ENCODE measurements at regions not wholly inside any gene's neighbourhood (a gene's known extent, or its start where the extent isn't known, plus 50 kb on each side); places are given as distances from the start of the nearest gene placed in this dataset.

DNA sequence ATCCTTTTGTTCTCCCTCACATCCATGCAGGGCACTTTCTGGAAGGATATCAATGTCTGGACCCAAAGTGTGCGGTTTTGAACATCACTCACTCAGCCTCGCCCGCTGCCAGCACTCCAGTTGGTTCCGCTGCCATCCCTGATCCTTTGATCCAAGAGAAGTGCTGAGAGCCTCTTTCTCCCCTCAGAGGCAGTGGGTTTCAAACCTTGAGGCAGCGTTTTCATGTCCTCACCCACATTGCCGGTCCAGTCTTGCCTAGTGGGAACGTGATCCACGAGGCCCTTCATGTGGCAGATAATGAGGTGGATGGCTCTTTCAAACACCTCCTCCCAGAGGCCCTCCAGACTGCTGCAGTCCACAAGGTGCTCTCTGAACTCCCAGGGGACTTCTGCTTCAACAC lies 122.2 kb downstream of the ACTL8 start:
- Histone ChIP-seq H3K27ac (no peak overlapping the region), H3K4me3 (no peak overlapping the region)

DNA sequence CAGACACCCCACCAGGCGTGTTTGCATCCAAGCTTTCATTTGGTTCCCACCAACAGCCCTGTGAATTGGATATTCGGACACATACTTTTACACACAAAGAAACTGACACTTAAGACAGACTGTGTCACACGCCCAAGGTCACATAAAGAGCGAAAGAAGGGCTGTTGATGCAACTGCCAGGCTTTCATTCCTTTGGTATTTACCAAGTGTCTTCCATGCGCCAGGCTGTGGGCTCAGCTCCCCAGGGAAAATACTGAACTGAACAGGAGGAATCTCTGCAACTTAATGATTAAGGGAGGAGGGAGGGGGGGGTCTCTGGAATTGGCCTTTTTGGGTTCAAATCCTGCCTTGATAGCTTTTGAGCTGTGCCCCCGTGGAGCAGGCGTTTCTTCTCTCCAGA lies 122.8 kb downstream of the ACTL8 start:
- no peak overlapping the region for H3K4me3 ChIP-seq
- H3K27ac ChIP-seq = no peak overlapping the region

DNA sequence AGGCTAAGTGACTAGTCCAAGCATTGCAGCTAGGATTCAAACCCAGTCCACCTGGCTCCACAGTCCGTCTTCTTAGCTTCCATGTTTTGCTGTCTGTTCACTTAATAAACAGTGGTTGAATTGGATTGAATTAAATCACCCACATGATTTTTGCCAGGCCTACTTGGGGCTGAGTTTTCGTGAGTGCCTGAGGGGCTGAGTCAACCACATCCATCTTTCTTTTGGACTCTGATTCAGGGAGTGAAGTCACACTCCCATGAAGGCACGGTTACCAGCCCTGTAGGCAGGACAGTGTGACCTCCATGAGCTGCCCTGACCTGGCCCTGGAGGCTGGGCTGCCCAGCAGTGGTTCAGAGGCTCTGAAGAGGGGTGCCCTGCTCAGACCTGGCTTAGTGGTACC lies 123.7 kb downstream of the ACTL8 start:
- Histone ChIP-seq H3K4me3 (no peak overlapping the region), H3K27ac (peak overlapping the region in 1 of 21 experiments; percentile 2)

DNA sequence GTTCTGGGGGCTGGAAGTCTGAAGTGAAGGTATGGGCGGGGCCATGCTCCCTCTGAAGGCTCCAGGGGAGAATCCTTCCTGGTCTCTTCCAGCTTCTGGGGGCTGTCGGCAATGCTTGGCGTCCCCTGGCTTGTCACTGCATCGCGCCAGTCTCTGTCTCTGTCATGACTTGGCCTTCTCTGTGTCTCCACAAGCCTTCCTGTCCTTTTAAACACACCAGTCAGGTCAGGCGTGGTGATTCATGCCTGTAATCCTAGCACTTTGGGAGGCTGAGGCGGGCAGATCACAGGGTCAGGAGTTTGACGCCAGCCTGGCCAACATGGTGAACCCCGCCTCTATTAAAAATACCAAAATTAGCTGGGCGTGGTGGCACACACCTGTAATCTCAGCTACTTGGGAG lies 125.3 kb downstream of the ACTL8 start:
- Histone ChIP-seq H3K4me3 (no peak overlapping the region), H3K27ac (no peak overlapping the region)

DNA sequence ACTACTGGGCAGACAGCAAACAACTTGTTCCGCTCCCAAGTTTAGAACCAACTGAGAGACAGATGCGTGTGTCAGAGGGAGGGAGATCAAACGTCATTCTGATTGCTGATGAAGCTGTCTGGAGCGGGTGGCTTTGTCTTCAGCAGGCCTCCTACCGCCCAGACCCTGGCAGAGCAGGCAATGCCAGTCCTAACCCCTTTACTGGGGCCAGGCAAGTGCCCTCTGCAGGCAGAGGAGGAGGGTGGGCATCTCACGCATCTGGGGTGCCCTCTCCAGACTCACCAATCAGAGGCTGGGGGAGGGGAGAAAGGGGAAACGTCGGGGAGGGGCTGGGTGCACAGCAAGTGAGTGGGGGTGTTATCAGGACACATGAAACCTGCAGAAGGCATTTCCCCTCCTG lies 126.6 kb downstream of the ACTL8 start:
- Histone ChIP-seq H3K27ac (no peak overlapping the region), H3K4me3 (no peak overlapping the region)

GRCh38 chr1:17883136-17883535 lies 128.0 kb downstream of the ACTL8 start:
- Histone ChIP-seq H3K4me3 (no peak overlapping the region), H3K27ac (no peak overlapping the region)

- H3K4me3 ChIP-seq = no peak overlapping the region
- H3K27ac ChIP-seq = no peak overlapping the region
Observed at GRCh38 chr1:17883662-17884395, 128.7 kb downstream of the ACTL8 start.

DNA sequence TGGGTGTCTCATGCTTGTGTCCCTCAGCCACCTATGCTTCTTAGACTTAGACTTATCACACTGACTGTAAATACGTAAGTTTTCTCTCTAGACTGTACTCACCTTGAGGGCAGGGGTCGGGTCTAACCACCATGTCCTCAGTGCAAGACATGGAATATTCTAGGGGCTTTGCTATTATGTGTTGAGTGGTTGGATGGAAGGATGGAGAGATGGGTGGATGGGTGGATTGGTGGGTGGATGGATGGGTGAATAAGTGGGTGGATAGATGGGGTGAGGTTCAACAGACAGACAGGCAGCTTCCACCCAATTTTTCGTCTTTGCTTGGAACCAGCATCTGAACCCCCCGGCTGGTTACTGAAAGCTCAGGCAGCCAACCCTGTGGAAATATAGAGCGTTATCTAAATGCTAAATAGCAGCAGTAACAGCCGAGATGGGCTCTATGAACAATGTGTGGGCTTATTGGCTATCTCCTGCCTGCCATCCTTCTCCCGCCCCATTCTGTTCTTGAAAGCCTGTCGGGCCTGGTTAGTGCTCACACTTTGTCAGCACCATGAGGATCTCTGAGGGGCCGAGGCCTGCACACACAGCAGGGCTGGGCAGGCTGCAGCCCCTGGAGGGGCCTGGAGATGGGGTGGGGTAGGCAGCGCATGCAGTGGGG lies 130.7 kb downstream of the ACTL8 start:
- no peak overlapping the region for H3K27ac ChIP-seq
- H3K4me3 ChIP-seq = no peak overlapping the region

DNA sequence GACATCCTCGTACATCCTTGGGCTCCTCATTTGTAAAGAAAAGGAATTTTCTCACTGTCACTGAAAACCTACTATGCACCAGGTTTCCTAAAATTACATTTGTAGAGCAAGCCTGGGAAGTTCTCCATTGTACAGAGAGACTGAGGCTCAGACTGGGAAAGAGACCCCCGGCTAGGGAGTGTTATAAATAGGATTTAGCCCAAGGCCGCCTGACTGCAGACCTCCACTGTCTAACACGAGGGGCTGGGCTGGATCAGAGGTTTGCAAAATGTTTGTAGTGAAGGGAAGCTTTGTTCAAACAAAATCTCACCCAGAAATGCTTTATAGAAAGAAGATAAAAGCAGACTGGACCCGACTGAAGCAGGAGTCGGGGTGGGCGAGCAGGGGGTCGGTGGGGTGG lies 131.3 kb downstream of the ACTL8 start:
- Histone ChIP-seq H3K27ac (no peak overlapping the region), H3K4me3 (no peak overlapping the region)

- Histone ChIP-seq H3K4me3 (no peak overlapping the region), H3K27ac (no peak overlapping the region)
Observed at GRCh38 chr1:17886838-17887441, 131.8 kb downstream of the ACTL8 start.

DNA sequence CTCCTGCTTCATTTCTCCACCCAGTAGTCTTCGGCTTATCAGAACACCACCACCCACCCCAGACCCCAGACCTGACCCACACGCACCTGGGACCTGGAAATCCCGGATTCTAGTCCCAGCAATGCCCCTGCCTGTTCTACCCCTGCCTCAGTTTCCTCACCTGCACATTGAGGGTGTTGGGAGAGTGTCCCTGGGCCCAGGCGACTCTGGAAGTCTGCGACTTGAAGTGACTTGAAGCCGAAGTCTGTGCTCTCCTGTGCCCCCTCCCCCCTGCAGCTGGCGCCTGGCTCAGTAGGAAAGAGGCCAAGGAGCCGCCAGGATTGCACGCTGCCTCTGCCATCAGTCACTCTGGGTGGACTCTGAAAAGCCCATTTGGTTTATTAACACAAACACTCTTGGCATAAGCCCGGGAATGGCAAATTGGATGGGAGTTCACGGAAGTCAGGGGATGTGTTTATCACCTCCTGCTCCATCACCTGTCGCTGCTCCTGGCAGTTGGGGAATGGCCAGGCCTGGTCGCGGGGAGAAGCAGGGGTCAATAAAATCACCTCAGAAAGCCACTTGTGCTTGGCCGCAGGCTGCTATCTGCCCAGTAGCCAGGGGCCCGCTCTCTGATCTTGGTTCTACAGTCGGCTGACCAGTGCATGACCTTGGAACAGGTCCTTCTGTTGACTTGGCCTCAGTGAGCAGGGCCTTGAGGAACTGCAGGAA lies 132.7 kb downstream of the ACTL8 start:
- Histone ChIP-seq H3K27ac (no peak overlapping the region), H3K4me3 (no peak overlapping the region)

GRCh38 chr1:17890056-17890814 lies 135.1 kb downstream of the ACTL8 start:
- Histone ChIP-seq H3K4me3 (no peak overlapping the region), H3K27ac (no peak overlapping the region)

DNA sequence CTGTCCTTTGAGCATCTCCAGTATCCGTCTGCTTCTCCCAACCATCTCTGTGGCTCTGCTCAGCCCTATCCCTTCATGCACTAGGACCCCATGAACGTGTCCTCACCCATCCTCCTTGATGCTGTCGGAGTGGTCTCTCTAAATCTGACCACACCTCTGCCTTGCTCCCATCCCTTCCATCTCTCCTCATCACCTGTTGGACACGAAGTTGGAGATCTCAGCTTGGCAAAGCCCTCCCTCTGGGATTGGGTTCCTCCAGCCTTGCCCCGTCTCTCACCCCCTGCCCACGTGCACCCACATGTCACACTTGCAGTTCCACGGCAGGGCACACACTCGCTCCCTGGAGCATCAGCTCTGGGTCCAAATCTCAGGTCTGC lies 135.7 kb downstream of the ACTL8 start:
- no peak overlapping the region for H3K27ac ChIP-seq

DNA sequence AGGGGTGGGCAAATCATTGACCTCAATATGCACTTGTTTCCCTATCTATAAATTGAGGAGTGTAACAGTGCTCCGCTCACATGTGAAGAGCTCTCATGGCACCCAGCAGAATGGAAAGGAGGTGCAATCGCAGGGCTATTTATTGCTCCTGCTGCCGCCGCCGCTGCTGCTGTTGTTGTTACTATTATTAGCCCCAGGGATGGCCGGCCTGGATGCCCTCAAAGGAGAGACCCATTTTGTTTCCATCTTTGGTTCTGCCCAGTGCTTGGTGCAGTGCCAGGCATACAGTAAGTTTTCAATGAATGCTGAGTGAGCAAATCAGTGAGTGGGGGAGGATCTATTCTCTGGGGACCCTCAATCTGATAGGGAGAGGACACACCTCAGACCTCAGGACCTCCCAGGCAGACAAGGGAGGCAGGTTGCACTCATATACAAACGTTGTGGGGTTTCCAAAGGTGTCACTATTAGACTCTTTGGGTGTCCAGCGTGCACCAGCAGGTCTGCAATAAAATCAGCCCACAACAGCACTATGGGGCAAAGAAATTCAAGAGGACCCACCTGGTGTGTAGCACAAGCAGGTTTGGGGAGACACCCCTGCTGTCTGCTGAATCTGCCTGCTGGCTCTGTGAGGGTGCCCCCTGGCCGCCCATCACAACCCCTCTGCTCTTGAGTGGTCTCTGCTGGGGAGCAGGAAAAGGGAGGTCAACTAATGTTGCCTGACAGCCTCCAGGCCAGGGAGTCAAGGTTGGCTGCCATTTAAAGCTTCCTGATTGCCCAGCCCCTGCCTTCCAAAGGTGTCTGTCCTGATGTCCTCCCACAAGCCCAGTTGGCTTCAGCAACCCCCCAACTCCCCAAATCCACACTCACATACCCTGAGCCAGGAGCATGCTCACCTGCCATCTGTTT lies 136.3 kb downstream of the ACTL8 start:
- H3K4me3 ChIP-seq = no peak overlapping the region
- H3K27ac ChIP-seq = no peak overlapping the region

More for the DNA sequence above, 135.7 kb downstream of the ACTL8 start:
- H3K4me3 ChIP-seq = no peak overlapping the region

DNA sequence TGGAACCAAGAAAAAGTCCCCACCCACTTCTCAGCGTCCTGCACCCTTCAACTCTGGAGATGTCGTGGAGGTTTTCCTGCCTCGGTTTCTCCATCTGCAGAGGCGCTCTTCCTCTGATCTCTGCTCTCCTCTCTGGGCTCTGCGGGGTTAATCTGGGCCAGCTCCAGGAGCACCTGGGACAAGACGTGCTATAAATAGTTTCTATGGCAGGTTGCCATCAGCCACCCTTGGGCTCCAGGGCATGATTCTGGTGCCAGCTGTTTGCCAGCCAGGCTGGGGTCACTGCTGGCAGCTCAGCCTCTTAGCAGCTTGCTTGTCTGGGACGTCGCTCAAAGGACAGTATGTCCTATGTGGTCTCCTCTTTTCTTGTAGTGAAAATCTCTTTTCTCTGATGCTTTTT lies 137.1 kb downstream of the ACTL8 start:
- H3K27ac ChIP-seq = no peak overlapping the region

GRCh38 chr1:17892851-17893250 lies 137.7 kb downstream of the ACTL8 start:
- Histone ChIP-seq H3K4me3 (no peak overlapping the region), H3K27ac (no peak overlapping the region)

More for the DNA sequence above, 137.1 kb downstream of the ACTL8 start:
- no peak overlapping the region for H3K4me3 ChIP-seq

DNA sequence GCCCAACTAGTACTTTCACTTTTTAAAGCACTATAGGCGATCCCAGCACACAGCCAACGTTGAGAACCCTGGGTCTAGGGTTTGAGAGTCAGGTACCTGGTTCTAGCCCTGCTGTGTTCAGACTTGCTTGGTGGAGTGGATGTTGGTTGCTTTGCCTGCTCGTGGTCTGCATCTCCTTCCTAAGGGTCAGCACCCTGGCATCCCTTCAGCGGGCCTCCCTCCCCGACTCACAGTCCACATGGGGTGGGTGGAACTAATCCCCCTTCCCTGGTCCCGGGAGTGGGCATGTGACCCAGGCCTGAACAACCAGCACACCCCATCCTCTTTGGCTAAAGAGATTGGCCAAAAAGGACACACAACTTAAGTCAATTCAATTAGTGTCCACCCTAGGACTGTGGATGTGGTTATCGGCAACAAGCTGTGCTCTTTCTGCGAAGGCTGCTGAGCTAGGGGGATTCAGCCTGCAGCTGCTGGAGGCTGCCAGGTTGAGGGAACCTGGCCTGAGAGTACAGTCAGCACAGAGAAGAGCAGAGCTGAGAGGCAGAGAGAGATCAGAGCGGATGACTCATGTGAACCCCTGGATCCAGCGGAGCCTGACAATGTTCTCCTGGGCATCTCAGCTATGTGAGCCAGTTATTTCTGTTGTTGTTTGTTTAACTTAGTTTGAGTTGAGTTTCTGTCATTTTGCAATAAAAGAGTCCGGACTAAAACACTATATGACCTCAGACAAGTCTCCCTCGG lies 138.9 kb downstream of the ACTL8 start:
- H3K4me3 ChIP-seq = no peak overlapping the region

GRCh38 chr1:17895401-17895800 lies 140.3 kb downstream of the ACTL8 start:
- H3K4me3 ChIP-seq = no peak overlapping the region
- no peak overlapping the region for H3K27ac ChIP-seq

More for the DNA sequence above, 138.9 kb downstream of the ACTL8 start:
- H3K27ac ChIP-seq = no peak overlapping the region
